ENCODE measurements at regions not wholly inside any gene's neighbourhood (a gene's known extent, or its start where the extent isn't known, plus 50 kb on each side); places are given as distances from the start of the nearest gene placed in this dataset.

DNA sequence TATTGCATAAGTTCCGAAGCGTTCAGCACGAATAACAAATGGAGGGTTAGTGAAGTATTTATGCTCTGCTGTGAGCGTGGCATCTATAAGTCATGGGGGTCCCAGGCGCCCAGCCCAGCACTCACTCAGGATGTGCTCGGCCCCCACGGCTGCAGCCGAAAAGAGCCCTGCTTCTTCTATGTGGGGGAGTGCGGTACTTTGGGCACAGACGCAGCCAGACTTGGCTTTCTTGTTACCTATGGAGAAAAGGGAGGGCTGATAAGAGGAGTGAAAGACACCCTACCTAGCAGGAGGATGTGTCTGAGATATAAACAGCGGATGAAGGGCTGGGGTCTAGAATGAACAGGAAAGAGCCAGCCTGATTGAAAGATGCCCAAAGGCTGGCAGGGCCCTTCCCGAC lies 51.4 kb downstream of the MRPL36 start:
- Histone ChIP-seq H3K36me3 (ENCODE audit: low read depth) (no peaks in the 10 kb centered on the region), H4K20me1 (ENCODE audit: insufficient read depth) (no peaks in the 10 kb centered on the region), H3K4me2 (ENCODE audit: unreplicated experiment) (no peak overlapping the region), H2AFZ (no peak overlapping the region), H3K4me3 (no peak overlapping the region), H3K27ac (no peak overlapping the region), H3K4me1 (ENCODE audit: insufficient read depth) (no peaks in the 10 kb centered on the region), H3K27me3 (replicated peaks; ENCODE audit: insufficient read depth) (peaks cover 17% of the 10 kb centered on the region), H3F3A (ENCODE audit: insufficient read depth) (no peaks in the 10 kb centered on the region), H3K9me3 (ENCODE audit: low read depth) (no peaks in the 10 kb centered on the region), H3K79me2 (ENCODE audit: insufficient read depth) (no peaks in the 10 kb centered on the region), H3K9me2 (ENCODE audit: insufficient read depth) (no peaks in the 10 kb centered on the region), H3K9ac (no peak overlapping the region)
- 48 to 55% methylated on average over 12 of the region's 12 CpGs for WGBS, 2 experiments (ENCODE audit: low coverage in 1 of 2, low lambda C conversion rate in 2 of 2, missing lambda C conversion rate in 2 of 2)
- no peak for TF ChIP-seq EZH2 (IDR thresholded peaks at IDR 0.05; ENCODE audit: insufficient read depth, poor library complexity, severe bottlenecking)
- no peak for TF ChIP-seq EZH2phosphoT487 (IDR thresholded peaks at IDR 0.05; ENCODE audit: insufficient read depth, low read depth)
- no peak for DNase-seq
- in situ Hi-C loops (cut with MboI): no loop called here

DNA sequence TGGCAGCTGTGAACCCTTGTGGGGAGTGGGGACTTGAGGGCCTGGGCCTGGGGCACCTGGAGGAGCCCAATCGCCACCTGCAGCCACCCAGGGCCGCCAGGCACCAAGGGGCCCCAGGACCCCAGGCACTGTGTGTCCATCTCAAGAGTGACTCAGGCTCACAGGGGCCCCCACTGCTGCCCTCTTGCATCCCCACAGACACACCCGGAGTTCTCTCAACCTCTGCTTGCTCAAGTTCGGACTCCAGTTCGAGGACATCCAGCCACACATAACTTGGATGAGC lies 51.9 kb downstream of the MRPL36 start:
- Histone ChIP-seq H2AFZ (no peak overlapping the region), H3K4me2 (ENCODE audit: unreplicated experiment) (no peak overlapping the region), H3K4me1 (ENCODE audit: insufficient read depth) (no peaks in the 10 kb centered on the region), H3K27me3 (replicated peaks; ENCODE audit: insufficient read depth) (peaks cover 11% of the 10 kb centered on the region; the same call in 1 of the 2 replicates), H3K9me3 (ENCODE audit: low read depth) (no peaks in the 10 kb centered on the region), H4K20me1 (ENCODE audit: insufficient read depth) (no peaks in the 10 kb centered on the region), H3K4me3 (no peak overlapping the region), H3F3A (ENCODE audit: insufficient read depth) (no peaks in the 10 kb centered on the region), H3K79me2 (ENCODE audit: insufficient read depth) (no peaks in the 10 kb centered on the region), H3K27ac (no peak overlapping the region), H3K9me2 (ENCODE audit: insufficient read depth) (no peaks in the 10 kb centered on the region), H3K36me3 (ENCODE audit: low read depth) (no peaks in the 10 kb centered on the region), H3K9ac (no peak overlapping the region)
- WGBS, 2 experiments (ENCODE audit: low coverage in 1 of 2, low lambda C conversion rate in 2 of 2, missing lambda C conversion rate in 2 of 2): 13 to 34% methylated on average over 4 to 5 of the region's 5 CpGs
- no peak for DNase-seq
- no peak for TF ChIP-seq EZH2 (IDR thresholded peaks at IDR 0.05; ENCODE audit: insufficient read depth, poor library complexity, severe bottlenecking)
- TF ChIP-seq EZH2phosphoT487 (IDR thresholded peaks at IDR 0.05; ENCODE audit: insufficient read depth, low read depth): no peak
- in situ Hi-C loops (cut with MboI): no loop called here

GRCh38 chr5:1747079-1747802 lies 52.4 kb downstream of the MRPL36 start:
- no peaks in the 10 kb centered on the region for H3K79me2 ChIP-seq (ENCODE audit: insufficient read depth)
- no peak overlapping the region for H3K27ac ChIP-seq
- H3K4me2 ChIP-seq (ENCODE audit: unreplicated experiment): no peak overlapping the region
- WGBS, 2 experiments (ENCODE audit: low coverage in 1 of 2, low lambda C conversion rate in 2 of 2, missing lambda C conversion rate in 2 of 2): 45 to 49% methylated on average over 13 to 24 of the region's 24 CpGs
- H3F3A ChIP-seq (ENCODE audit: insufficient read depth): no peaks in the 10 kb centered on the region
- no peak overlapping the region for H2AFZ ChIP-seq
- no peak overlapping the region for H3K4me3 ChIP-seq
- H3K9me2 ChIP-seq (ENCODE audit: insufficient read depth): no peaks in the 10 kb centered on the region
- DNase-seq: no peak
- H4K20me1 ChIP-seq (ENCODE audit: insufficient read depth): no peaks in the 10 kb centered on the region
- no peaks in the 10 kb centered on the region for H3K9me3 ChIP-seq (ENCODE audit: low read depth)
- TF ChIP-seq EZH2phosphoT487 (IDR thresholded peaks at IDR 0.05; ENCODE audit: insufficient read depth, low read depth): no peak
- TF ChIP-seq EZH2 (IDR thresholded peaks at IDR 0.05; ENCODE audit: insufficient read depth, poor library complexity, severe bottlenecking): no peak
- in situ Hi-C loops (cut with MboI): no loop called here
- no peaks in the 10 kb centered on the region for H3K4me1 ChIP-seq (ENCODE audit: insufficient read depth)
- H3K27me3 ChIP-seq (replicated peaks; ENCODE audit: insufficient read depth): peaks cover 7% of the 10 kb centered on the region; the same call in 1 of the 2 replicates
- H3K36me3 ChIP-seq (ENCODE audit: low read depth): no peaks in the 10 kb centered on the region
- no peak overlapping the region for H3K9ac ChIP-seq

GRCh38 chr5:1746371-1747078 lies 53.1 kb downstream of the MRPL36 start:
- Histone ChIP-seq H3K27me3 (replicated peaks; ENCODE audit: insufficient read depth) (peaks cover 7% of the 10 kb centered on the region; the same call in 1 of the 2 replicates), H3K79me2 (ENCODE audit: insufficient read depth) (no peaks in the 10 kb centered on the region), H4K20me1 (ENCODE audit: insufficient read depth) (no peaks in the 10 kb centered on the region), H2AFZ (no peak overlapping the region), H3K4me1 (ENCODE audit: insufficient read depth) (no peaks in the 10 kb centered on the region), H3F3A (ENCODE audit: insufficient read depth) (no peaks in the 10 kb centered on the region), H3K9me3 (ENCODE audit: low read depth) (no peaks in the 10 kb centered on the region), H3K27ac (no peak overlapping the region), H3K4me2 (ENCODE audit: unreplicated experiment) (no peak overlapping the region), H3K9me2 (ENCODE audit: insufficient read depth) (no peaks in the 10 kb centered on the region), H3K36me3 (ENCODE audit: low read depth) (no peaks in the 10 kb centered on the region), H3K4me3 (no peak overlapping the region), H3K9ac (no peak overlapping the region)
- DNase-seq: no peak
- in situ Hi-C loops (cut with MboI): no loop called here
- TF ChIP-seq EZH2 (IDR thresholded peaks at IDR 0.05; ENCODE audit: insufficient read depth, poor library complexity, severe bottlenecking) (no peak), EZH2phosphoT487 (IDR thresholded peaks at IDR 0.05; ENCODE audit: insufficient read depth, low read depth) (no peak)
- 72 to 76% methylated on average over 36 to 58 of the region's 63 CpGs for WGBS, 2 experiments (ENCODE audit: low coverage in 1 of 2, low lambda C conversion rate in 2 of 2, missing lambda C conversion rate in 2 of 2)

Data from GM23248 (cell line).